HepG2 (cell line): ENCODE measurements at regions not wholly inside any gene's neighbourhood (a gene's known extent, or its start where the extent isn't known, plus 50 kb on each side); places are given as distances from the start of the nearest gene placed in this dataset.

Source experiments
- BRCA1 ChIP-seq: sonication (generic); formaldehyde crosslinking; IDR thresholded peaks from 2 replicates; pipeline ENCODE4 v1.4.0; 2020; ENCODE audit warnings: missing genetic modification reagents
- CTCF ChIP-seq: sonication (generic); formaldehyde crosslinking; IDR thresholded peaks from 2 replicates; pipeline ENCODE4 v1.5.0; 2020; ENCODE audit warnings: mild to moderate bottlenecking, missing genetic modification reagents, moderate library complexity
- EZH2 ChIP-seq: conservative IDR thresholded peaks from 2 replicates; pipeline ENCODE4 v1.6.1; 2012; ENCODE audit warnings: mild to moderate bottlenecking, low read depth, low read length, moderate library complexity
- FOXJ3 ChIP-seq: sonication (generic); formaldehyde crosslinking; IDR thresholded peaks from 2 replicates; pipeline ENCODE4 v1.4.0; 2020; ENCODE audit warnings: missing genetic modification reagents, mild to moderate bottlenecking, borderline replicate concordance
- ZBTB26 ChIP-seq: IDR thresholded peaks from 2 replicates; pipeline ENCODE4 v1.6.1; 2016; ENCODE audit warnings: missing compliant biosample characterization, missing genetic modification reagents, borderline replicate concordance

- TF ChIP-seq EZH2 (no peak), FOXJ3 (CRISPR knock-in tag) (no peak), CTCF (CRISPR knock-in tag) (no peak), BRCA1 (CRISPR knock-in tag) (no peak), ZBTB26 (CRISPR knock-in tag) (no peak)
Observed at GRCh38 chr4:129394635-129395034, 298.7 kb downstream of the C4orf33 start.
